Left kidney (tissue), 1 donor: ENCODE measurements at regions not wholly inside any gene's neighbourhood (a gene's known extent, or its start where the extent isn't known, plus 50 kb on each side); places are given as distances from the start of the nearest gene placed in this dataset.
"Not testable (repeated sequence)": the region's sequence is repeated elsewhere in the genome, so short reads cannot be mapped to it uniquely, and the experiment has no call there.

Experiments
- DNase-seq: peaks from one replicate; pipeline ENCODE4 v3.0.0-alpha.2; 2013

DNA sequence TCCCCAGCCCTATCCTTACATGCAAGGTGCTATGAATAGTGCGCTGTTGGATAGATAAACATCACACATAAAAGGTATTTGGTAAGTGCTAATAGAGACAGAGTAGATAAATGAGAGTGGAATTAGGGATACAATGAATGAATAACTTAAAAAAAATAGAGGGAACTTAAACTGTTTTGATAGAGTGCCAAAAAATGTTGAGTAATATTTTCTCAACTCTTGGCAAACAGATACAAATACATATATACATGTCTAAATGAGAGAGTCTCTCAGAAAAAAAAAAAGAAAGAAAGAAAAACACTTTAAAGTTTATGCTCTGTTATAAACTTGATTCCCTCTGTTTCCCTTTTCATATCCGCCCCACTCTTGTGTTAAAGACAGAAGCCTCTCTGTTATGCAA, 667.4 kb downstream of the ROBO2 start:
- DNase-seq, result no peak

- DNase-seq, result no peak
These were observed 669.3 kb downstream of the ROBO2 start for GRCh38 chr3:77709155-77709554.

- no peak for DNase-seq
These were observed 678.4 kb downstream of the ROBO2 start for GRCh38 chr3:77718311-77718710.

- DNase-seq, result no peak
These were observed 680.6 kb downstream of the ROBO2 start for GRCh38 chr3:77720460-77720971.

DNA sequence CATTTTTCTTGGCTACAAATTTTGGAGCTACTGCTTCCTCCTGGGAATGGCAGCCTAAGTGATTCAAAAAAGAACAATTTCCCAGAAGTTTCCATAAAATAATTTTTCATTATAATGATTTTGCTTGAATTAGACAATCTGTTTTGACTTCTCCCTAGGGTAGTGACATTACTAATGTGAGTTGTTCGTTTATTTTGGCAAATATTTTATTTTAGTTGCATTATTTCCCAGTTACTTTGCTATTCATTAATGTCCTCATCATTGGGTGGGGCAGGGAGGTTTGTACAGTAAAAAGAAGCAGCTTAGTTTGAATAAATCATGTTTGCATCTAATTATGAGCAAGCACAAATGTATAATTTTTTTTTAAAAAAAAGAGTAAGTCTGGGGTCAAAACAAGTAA, 686.6 kb downstream of the ROBO2 start:
- DNase-seq, result no peak

DNA sequence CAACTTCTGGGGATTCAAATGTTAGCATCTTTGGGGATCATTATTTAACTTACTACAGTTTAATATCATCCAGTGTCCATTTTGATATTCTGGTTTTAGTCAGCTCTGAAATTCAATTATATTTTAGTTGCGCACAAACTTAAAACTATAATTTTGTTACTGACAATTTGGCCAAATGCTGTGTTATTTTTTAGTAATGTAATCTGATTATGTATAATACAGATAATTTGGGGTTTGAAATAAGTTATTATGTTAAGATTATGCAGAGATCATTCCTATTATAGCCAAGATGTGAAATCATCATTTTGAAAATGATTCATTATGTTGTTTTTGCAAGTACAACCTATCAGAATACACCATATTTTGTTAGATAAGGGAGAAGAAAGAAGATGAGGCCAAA, 706.1 kb downstream of the ROBO2 start:
- no peak for DNase-seq

DNA sequence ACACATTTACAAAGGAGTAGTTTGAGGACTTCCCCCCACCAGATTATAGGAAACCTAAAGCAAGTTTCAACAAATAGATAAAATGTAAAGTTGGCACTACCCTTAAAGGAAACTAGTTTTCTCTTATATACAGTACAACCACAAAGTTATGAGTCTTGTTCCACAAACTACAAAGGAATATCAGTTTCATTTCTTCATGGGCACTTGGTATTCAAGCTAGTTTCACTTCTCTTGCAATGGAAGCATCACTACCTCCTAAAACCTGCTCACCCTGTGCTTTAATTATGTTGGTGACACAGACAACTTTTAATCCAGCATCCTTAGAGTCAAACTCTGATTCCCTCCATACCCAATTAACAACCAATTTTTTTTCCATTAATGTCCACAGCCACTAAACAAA, 707.0 kb downstream of the ROBO2 start:
- no peak for DNase-seq

- DNase-seq, result not testable (repeated sequence)
These were observed 716.6 kb downstream of the ROBO2 start for GRCh38 chr3:77756397-77756975.

- no peak for DNase-seq
These were observed 732.6 kb downstream of the ROBO2 start for GRCh38 chr3:77772459-77772858.

DNA sequence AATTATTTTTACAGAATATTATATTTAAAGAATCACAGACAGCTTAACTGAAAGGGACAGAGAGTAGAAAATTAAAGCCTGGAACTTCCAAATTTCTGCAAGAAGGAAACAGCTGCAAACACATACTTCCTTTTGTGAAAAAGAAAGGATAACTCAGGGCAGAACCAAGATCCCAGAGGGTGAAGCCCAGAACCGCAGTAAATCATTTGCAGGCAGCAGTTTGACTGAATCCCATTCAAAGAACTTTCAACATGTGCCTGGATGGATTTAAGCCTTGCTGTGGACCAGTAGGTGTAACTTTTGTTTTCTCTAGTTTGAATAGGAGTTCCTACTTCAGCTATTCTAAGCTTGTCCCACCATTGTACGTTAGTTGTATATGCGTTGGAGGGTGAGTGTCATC, 733.2 kb downstream of the ROBO2 start:
- no peak for DNase-seq

DNA sequence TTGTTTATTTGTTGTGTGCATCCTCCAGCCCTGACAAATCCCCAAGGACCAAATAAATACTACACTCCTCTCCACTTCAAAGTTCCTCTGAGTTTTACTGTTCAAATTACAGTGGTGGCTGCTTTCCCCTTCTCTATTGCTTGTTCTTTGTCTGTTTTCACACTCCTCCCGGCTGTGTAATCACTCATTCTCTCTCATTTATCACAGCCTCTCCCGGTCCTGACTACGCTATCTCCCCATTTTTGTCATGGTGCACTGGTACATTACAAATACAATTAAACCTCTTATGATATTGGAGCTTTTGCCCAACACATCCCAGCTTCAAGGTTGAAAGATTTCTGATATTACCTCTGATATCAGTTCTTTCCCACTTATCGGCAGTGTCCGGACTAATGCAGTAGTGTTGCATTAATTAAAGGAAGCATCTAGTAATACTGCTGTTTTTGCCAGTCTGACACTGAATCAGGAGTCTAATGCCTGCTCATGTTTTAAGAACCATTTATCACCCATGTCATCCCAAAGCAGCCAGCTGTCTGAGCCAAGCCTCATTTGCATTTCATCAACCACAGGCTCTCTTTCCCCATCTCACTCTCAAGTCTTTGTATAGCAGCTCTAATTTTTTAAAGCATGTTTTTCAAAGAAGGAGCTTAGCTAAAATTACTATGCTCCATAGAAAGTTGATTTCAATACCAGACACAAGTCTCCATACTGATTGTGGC, 740.5 kb downstream of the ROBO2 start:
- DNase-seq, result no peak

GRCh38 chr3:77786216-77786615, 746.3 kb downstream of the ROBO2 start:
- DNase-seq, result no peak

- no peak for DNase-seq
These were observed 755.1 kb downstream of the ROBO2 start for GRCh38 chr3:77795013-77795412.

DNA sequence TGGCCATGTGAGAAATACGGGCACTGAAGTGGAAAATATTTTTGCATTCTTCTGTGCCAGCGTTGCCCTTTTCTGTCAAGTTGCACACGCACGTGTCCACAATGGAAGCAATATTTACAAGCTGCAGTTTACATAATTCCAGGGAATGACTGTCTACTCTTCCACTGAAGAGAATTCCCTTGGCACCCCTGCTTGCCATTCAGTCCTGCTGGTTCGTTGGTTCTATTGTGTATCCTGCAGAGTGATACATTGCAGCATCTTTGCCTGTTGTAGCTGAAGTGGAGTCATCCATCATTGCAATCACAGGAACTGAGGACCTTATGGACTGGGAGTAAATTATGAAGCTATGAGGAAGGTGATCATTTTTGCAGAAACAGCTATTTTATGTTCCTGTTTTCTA, 759.4 kb downstream of the ROBO2 start:
- DNase-seq, result no peak

DNA sequence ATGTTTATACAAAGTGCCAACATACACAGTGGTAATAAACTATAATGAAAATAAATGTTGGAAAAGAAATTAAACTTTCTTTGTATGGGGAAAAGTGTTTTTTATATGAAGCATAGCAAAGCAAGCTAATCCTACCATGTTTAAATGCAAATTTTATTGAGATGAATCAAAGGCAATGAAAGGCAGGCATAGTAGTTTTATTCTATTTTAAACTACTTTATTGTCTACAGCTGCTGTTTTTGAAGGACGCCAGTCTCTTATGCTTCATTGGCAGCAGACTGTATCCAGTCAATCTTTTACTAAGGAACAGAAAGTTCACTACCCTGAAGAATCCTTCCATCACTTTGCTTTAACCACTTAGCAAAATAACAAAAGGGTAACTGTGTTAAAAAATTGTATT, 761.0 kb downstream of the ROBO2 start:
- DNase-seq, result no peak

DNA sequence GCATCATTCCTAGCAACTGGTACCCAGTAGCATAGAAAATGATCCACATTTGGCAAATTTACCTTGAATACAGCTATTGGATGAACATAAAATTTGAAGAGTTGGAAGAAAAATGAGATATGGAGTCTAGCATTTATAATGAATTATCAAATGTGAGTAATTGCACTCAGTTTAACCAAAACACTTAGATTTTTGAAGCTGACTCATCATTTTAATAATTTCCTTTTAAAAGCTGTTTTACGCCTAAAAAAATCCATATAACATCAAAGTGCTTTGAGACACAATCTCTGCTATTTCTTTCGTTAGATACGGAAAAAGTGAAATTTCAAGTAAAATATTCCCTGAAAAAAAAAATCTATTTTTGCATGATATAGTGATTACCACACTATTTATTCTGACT, 767.4 kb downstream of the ROBO2 start:
- DNase-seq, result no peak

GRCh38 chr3:77814845-77815244, 774.9 kb downstream of the ROBO2 start:
- DNase-seq, result no peak

GRCh38 chr3:77815467-77815866, 775.6 kb downstream of the ROBO2 start:
- DNase-seq, result no peak

DNA sequence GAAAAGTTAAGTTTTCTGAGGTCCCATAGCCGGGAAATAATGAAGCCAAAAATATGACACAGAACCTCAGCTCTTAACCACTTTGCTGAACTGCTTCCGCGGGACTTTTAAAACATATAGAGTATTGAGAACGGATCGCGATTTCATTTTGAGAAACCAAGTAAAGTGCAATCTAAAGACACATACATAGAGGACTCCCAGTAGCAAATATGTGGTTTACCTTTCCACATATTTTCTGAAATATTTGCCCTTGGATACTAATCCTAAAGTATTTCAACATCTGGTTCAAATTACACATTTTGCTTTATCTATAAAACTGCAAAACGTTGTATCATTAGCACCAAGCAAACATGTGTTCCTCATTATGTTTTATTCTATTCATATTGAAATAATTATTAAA, 776.5 kb downstream of the ROBO2 start:
- DNase-seq, result no peak

DNA sequence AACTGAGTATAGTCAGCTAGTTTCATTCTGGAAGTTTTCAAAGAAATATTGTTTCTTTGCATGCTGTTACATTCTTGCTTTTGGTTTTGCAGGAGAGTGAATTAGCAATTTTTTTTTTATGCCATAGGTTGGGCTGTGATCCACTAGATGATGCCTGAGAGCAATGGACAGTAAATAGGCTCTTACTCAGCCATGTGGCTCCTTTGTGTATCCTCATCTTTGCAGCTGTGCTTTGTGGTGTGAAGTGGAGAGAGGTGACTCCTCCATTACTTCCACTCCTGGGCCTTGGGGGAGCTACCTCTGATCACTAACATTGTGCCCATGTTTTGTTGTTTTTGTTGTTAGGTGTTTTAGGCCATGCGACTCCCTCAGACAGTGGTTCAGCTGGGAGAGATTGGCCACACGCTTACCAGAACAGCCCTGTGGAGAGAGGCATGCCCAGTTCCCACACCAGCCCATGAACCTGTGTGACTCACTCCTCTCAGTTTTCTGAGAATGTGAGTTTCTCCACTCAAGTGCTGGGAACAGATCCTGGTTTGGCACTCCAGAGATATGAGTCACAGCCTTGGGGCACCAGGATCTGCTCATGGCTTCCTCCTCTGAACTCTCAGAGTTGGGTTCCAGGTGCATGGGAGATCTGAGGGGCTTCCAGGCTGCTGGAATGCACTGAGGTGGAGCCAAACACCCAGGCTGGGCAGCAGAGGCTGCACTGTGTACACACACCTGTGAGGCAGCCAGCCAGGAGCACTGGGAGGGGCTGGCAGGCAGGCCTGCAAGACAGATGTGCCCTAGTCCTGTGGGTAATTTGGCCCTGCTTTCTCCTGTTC, 785.3 kb downstream of the ROBO2 start:
- DNase-seq, result no peak

- no peak for DNase-seq
These were observed 796.0 kb downstream of the ROBO2 start for GRCh38 chr3:77835921-77836320.

DNA sequence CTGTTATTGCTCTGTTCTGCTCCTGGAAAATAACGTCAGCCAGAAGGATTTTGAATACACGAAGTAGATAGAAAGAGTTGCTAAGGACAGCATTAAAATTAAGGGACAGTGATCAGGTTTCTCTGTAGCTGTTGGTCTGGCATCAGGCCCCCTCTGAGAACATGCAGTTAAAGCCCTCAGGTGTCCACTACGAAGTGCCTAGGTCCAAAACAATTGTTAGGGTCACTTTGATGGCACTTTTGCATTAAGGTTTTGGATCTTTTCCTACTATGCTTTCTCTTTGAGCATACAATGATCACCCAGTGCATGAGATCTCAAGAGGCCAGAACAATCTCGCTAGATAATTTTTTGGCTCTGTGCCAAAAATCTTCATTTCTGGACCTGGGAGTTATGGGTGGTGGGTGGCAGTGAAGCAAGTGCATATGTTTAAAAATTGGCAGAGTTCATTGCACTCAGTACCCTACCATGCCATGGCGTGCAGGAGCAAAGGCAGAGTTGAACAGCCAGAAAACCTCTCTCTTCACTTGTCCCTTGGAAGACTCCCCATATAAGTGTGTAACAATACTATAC, 797.6 kb downstream of the ROBO2 start:
- DNase-seq, result no peak

DNA sequence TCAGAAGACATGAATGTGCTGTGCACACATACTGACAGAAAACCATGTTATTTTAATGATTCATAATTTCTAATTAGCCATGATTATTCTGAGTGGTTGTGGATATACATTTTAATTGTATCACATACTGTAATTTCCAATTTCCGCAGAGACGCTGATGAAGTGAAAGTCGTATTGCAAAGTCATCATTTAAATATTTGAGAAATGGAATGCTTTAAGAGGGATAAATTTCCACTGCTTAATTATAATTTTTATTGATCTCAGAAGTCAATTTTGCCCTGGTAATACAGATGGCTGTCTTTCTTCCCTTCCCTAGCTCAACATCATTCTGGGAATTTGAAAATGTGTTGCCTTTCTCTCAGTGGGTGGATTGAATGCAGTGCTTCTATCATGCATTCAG, 819.3 kb downstream of the ROBO2 start:
- DNase-seq, result no peak
